ENCODE measurements at regions not wholly inside any gene's neighbourhood (a gene's known extent, or its start where the extent isn't known, plus 50 kb on each side); places are given as distances from the start of the nearest gene placed in this dataset.

GRCh38 chr20:60970601-60971000 is 281.5 kb upstream of the CDH4 start:
- no peak for DNase-seq (ENCODE audit: low spot score)
- intact Hi-C loops (cut with DNase I), result no loop called here

GRCh38 chr20:60974022-60974421 is 278.0 kb upstream of the CDH4 start:
- no peak for DNase-seq (ENCODE audit: low spot score)
- intact Hi-C loops (cut with DNase I), result no loop called here

DNA sequence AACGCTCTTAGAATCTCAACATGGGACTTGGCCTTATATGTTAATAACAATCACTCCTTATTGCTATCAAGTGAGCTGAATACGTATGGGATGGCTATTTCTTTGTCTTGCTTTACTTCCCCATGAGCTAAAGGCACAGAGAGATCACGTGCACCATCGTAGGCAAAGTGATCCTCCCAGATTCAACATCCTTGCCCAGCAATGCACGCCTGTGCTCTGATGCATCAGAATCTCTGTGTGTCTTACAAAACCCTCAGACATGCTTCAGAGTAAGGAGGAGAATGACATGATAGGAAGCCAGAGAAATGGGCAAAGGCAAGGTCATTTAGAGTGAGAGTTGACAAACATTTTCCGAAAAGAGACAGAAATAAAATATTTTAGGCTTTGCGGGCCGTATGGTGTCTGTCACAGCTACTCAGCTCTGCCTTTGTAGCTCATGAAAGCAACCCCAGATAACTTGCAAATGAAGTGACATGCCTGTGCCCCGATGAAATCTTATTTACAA is 277.6 kb upstream of the CDH4 start:
- intact Hi-C loops (cut with DNase I), result no loop called here
- no peak for DNase-seq (ENCODE audit: low spot score)

DNA sequence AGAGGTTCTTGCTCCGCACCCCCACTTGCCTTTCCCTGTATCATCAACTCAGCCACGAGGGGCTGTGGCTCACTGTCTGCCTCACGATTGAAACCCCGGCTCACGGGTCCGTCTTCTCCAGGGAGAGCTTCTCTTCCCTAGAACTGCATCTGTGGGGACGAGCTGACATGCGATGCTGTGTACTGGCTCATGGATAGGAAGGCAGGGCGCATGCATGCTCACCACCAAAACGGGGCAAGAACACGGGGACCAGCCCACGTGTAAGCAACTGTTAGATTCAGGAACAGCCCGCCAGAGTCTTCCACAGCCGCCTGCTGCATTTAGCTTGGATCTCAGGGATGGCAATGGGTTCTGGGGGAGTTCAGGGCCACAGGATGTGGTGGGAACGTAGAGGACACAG is 275.9 kb upstream of the CDH4 start:
- DNase-seq (ENCODE audit: low spot score), result no peak
- intact Hi-C loops (cut with DNase I), result no loop called here

GRCh38 chr20:60976913-60977312 is 275.1 kb upstream of the CDH4 start:
- intact Hi-C loops (cut with DNase I), result no loop called here
- DNase-seq (ENCODE audit: low spot score), result no peak

GRCh38 chr20:60977901-60978300 is 274.2 kb upstream of the CDH4 start:
- intact Hi-C loops (cut with DNase I), result no loop called here
- no peak for DNase-seq (ENCODE audit: low spot score)

- intact Hi-C loops (cut with DNase I), result no loop called here
- DNase-seq (ENCODE audit: low spot score), result no peak
Measured at GRCh38 chr20:60984666-60985065, 267.4 kb upstream of the CDH4 start.

DNA sequence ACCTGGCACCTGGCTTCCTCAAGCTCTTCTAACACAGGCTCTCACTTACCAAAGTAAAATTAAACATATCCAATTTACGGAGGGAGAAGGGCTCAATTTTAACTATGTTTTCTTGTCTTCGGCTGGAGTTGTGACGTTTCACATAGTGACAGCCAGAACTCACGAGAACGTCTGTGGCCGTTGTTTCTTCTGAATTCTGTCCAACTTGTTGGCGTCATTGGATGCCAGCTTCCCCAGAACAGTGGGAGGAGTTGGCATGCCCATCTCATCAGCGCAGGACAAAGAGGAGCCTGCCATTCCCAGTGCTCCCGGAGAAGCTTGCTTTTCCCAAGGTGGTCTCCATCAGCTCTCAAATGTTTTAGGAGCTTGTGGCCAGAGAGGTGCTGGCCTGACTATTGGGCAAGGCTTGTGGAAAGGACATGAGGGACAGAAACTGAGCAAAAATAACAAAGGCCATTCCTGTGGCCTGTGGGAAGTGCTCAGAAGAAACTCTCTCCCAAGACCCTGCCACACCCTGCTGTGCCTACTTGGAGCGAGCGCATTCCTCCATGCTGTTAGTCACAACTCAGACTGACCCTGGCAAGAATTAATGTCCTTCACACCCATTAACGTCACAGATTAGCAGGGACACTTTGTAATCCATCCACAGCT is 265.4 kb upstream of the CDH4 start:
- DNase-seq (ENCODE audit: low spot score), result no peak
- intact Hi-C loops (cut with DNase I), result no loop called here

DNA sequence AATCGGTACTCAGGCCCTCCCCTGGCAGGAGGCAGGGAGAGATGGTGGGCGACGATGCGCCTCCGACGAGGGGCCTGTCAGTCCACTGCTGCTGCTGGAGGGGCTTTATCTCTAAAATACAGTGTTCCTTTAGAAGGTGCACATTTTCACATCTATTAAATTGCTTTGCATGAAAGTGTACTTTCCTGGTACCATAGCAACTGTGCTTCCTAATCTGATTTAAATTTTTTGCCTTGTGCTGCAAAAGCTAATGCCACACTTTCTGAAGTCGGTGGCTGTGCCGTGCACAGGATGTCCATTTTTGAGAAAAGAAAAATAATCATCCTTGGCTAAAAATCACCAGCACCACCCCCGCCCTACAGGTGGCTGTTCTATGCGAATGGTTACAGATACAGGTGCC is 262.0 kb upstream of the CDH4 start:
- intact Hi-C loops (cut with DNase I), result no loop called here
- no peak for DNase-seq (ENCODE audit: low spot score)

- DNase-seq (ENCODE audit: low spot score), result no peak
- intact Hi-C loops (cut with DNase I), result no loop called here
Measured at GRCh38 chr20:60990643-60991042, 261.4 kb upstream of the CDH4 start.

GRCh38 chr20:60993433-60994044 is 258.5 kb upstream of the CDH4 start:
- no peak for DNase-seq (ENCODE audit: low spot score)
- intact Hi-C loops (cut with DNase I), result no loop called here

DNA sequence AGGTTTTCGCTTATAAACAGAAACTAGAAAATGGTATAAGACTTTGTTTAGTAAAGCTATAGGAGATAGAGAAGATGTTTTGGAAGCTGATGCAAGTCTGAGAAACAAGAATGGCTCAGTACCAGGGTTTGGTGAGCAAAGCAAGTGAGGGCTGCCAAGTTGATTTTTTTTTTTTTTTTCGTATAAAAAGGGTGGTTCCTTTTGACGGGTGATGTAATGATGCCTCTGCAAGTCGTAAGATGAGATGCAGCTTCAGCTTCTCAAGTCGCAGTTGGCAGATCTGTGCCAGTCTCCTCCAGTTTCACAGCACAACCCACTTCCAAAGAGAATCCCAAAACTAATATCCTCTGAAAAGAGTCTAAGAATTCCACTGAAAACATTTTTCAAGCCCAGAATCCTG is 252.8 kb upstream of the CDH4 start:
- intact Hi-C loops (cut with DNase I), result no loop called here
- DNase-seq (ENCODE audit: low spot score), result no peak

GRCh38 chr20:61002090-61002489 is 250.0 kb upstream of the CDH4 start:
- no peak for DNase-seq (ENCODE audit: low spot score)
- intact Hi-C loops (cut with DNase I), result no loop called here

- intact Hi-C loops (cut with DNase I), result no loop called here
- no peak for DNase-seq (ENCODE audit: low spot score)
Measured at GRCh38 chr20:61014491-61014890, 237.6 kb upstream of the CDH4 start.

DNA sequence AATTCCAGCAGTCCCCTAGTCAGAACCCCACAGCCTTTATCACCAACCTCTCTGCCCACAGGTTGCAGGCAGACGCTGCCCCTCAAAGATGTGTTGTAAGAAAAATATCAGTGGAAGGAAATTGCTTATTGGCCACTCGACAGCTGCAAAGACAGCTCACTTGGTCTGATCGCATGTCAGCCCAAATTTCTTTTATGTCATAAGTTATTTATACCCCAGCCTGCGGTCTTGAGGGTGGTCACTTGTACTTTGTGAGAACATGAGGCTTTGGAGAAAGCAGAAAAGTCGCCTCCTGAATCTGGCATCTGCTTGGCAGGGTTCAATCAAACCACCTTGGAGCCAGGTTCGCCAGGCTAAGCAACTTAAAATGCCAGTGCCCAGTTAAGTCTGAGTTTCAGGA is 236.5 kb upstream of the CDH4 start:
- intact Hi-C loops (cut with DNase I), result no loop called here
- no peak for DNase-seq (ENCODE audit: low spot score)

DNA sequence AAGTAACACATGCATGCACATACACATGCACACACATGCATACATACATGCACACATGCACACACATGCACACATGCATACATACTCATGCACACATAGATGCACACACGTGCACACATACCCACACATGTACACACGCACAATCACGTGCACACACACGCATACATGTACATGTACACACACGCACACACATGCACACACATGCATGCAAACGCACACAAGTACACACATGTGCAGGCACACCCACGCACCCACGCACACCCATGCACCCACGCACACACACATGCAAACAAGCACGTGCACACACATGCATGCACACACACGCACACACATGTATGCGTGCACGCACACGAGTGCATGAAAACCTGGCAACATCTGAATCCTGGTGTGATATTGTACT is 232.7 kb upstream of the CDH4 start:
- intact Hi-C loops (cut with DNase I), result no loop called here
- DNase-seq (ENCODE audit: low spot score), result no peak

GRCh38 chr20:61023612-61024011 is 228.4 kb upstream of the CDH4 start:
- intact Hi-C loops (cut with DNase I), result no loop called here
- DNase-seq (ENCODE audit: low spot score), result no peak

- DNase-seq (ENCODE audit: low spot score), result no peak
Measured at GRCh38 chr20:61024390-61024789, 227.7 kb upstream of the CDH4 start.

GRCh38 chr20:61025536-61025935 is 226.5 kb upstream of the CDH4 start:
- DNase-seq (ENCODE audit: low spot score), result no peak
- intact Hi-C loops (cut with DNase I), result loop anchor here in 1 of 2 donors (5.0 kb wide), 1 partner anchor 923 kb away; no protein-coding TSS in a partner anchor

More at GRCh38 chr20:61024390-61024789, 227.7 kb upstream of the CDH4 start:
- intact Hi-C loops (cut with DNase I), result no loop called here

DNA sequence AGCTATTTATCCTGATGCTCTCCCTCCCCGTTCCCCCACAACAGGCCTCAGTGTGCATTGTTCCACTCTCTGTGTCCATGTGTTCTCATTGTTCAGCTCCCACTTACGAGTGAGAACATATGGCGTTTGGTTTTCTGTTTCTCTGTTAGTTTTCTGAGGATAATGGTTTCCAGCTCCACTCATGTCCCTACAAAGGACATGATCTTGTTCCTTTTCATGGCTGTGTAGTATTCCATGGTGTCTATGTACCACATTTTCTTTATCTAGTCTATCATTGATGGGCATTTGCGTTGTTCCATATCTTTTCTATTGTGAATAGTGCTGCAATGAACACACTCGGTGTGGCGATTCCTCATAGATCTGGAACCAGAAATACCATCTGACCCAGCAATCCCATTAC is 225.9 kb upstream of the CDH4 start:
- intact Hi-C loops (cut with DNase I), result loop anchor here in 1 of 2 donors (5.0 kb wide), 1 partner anchor 924 kb away; no protein-coding TSS in a partner anchor
- no peak for DNase-seq (ENCODE audit: low spot score)

DNA sequence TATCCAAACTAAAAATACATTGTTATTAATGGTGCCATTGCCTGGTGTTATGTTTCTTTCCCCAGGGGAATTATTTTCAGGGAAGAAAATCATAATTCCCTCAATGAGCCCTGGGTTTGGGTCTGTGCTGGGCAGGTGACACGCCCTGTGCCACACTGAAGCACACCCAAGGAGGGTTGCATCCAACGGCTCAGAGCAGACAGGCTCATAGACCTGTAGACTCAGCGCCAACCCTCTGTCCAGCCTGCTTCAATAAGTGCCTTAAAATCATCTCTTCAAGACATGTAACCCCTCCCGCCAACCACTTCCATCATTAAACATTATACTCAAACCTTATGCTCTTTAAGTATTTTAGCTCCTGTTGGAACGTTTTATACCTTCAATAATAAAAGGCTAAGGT is 225.3 kb upstream of the CDH4 start:
- no peak for DNase-seq (ENCODE audit: low spot score)
- intact Hi-C loops (cut with DNase I), result loop anchor here in 1 of 2 donors (5.0 kb wide), 1 partner anchor 924 kb away; no protein-coding TSS in a partner anchor

Measured in posterior vena cava (tissue), 2 donors.